ENCODE measurements at regions not wholly inside any gene's neighbourhood (a gene's known extent, or its start where the extent isn't known, plus 50 kb on each side); places are given as distances from the start of the nearest gene placed in this dataset.

GRCh38 chr2:143906850-143907249 is 613.1 kb downstream of the ZEB2 start:
- DNase-seq: no peak

- DNase-seq: no peak
Measured at GRCh38 chr2:143905587-143905986, 614.3 kb downstream of the ZEB2 start.

- DNase-seq: peak; percentile 43
Measured at GRCh38 chr2:143903172-143903856, 616.6 kb downstream of the ZEB2 start.

GRCh38 chr2:143901185-143901842 is 618.6 kb downstream of the ZEB2 start:
- DNase-seq: peak; percentile 71

- DNase-seq: no peak
Measured at GRCh38 chr2:143899987-143900386, 619.9 kb downstream of the ZEB2 start.

- DNase-seq: no peak
Measured at GRCh38 chr2:143893371-143893770, 626.5 kb downstream of the ZEB2 start.

- DNase-seq: no peak
Measured at GRCh38 chr2:143891879-143892308, 628.0 kb downstream of the ZEB2 start.

- no peak for DNase-seq
Measured at GRCh38 chr2:143890798-143891197, 629.1 kb downstream of the ZEB2 start.

GRCh38 chr2:143889216-143889615 is 630.7 kb downstream of the ZEB2 start:
- DNase-seq: no peak

GRCh38 chr2:143885461-143885860 is 634.5 kb downstream of the ZEB2 start:
- no peak for DNase-seq

- DNase-seq: no peak
Measured at GRCh38 chr2:143881246-143881645, 638.7 kb downstream of the ZEB2 start.

GRCh38 chr2:143877876-143878530 is 641.9 kb downstream of the ZEB2 start:
- DNase-seq: no peak

- no peak for DNase-seq
Measured at GRCh38 chr2:143877056-143877455, 642.9 kb downstream of the ZEB2 start.

- DNase-seq: peak; percentile 10
Measured at GRCh38 chr2:143875295-143876233, 644.4 kb downstream of the ZEB2 start.

GRCh38 chr2:143873886-143874285 is 646.0 kb downstream of the ZEB2 start:
- no peak for DNase-seq

GRCh38 chr2:143870696-143871095 is 649.2 kb downstream of the ZEB2 start:
- DNase-seq: peak; percentile 3

GRCh38 chr2:143856978-143857377 is 662.9 kb downstream of the ZEB2 start:
- DNase-seq: no peak

GRCh38 chr2:143852759-143853158 is 667.2 kb downstream of the ZEB2 start:
- DNase-seq: peak; percentile 51

- DNase-seq: no peak
Measured at GRCh38 chr2:143850084-143850483, 669.8 kb downstream of the ZEB2 start.

GRCh38 chr2:143847257-143847656 is 672.7 kb downstream of the ZEB2 start:
- DNase-seq: no peak

GRCh38 chr2:143844986-143845385 is 674.9 kb downstream of the ZEB2 start:
- no peak for DNase-seq

- no peak for DNase-seq
Measured at GRCh38 chr2:143843686-143844085, 676.2 kb downstream of the ZEB2 start.

- no peak for DNase-seq
Measured at GRCh38 chr2:143842836-143843235, 677.1 kb downstream of the ZEB2 start.
